Stomach (tissue), 8 donors: ENCODE measurements at regions not wholly inside any gene's neighbourhood (a gene's known extent, or its start where the extent isn't known, plus 50 kb on each side); places are given as distances from the start of the nearest gene placed in this dataset.

Experiments
- DNase-seq, 2 donors: peaks; one replicate each; pipeline versions ENCODE4 v3.0.0 to v3.0.0-alpha.2; 2013 to 2019
- H3K27ac ChIP-seq, 5 donors: fragments of 200-600 bp in 4 of 5; sonication (generic) in 4 of 5; one replicate each; pipeline ENCODE4 v1.5.1; 2013 to 2019; ENCODE audit warnings: mild to moderate bottlenecking in 1 of 5, moderate library complexity in 1 of 5
- H3K27me3 ChIP-seq, 3 donors: fragments of 200-600 bp; sonication (generic); one replicate each; pipeline ENCODE4 v1.5.1; 2017 to 2019; ENCODE audit warnings: mixed run types in 1 of 3
- H3K36me3 ChIP-seq, 4 donors: fragments of 200-600 bp; sonication (generic); 1 replicate in 3 of 4; 2 replicates in 1 of 4; pipeline ENCODE4 v1.5.1; 2016 to 2019
- H3K4me1 ChIP-seq, 4 donors: fragments of 200-600 bp; sonication (generic); one replicate each; pipeline ENCODE4 v1.5.1; 2016 to 2019
- H3K4me3 ChIP-seq, 4 donors: fragments of 200-600 bp; sonication (generic) in 3 of 4; one replicate each; pipeline ENCODE4 v1.5.1; 2016 to 2019; ENCODE audit warnings: mild to moderate bottlenecking in 1 of 4
- H3K9me3 ChIP-seq, 4 donors: fragments of 200-600 bp; sonication (generic); one replicate each; pipeline ENCODE4 v1.5.1; 2016 to 2019
- EP300 ChIP-seq: sonication (generic); formaldehyde crosslinking; IDR thresholded peaks from one replicate; pipeline ENCODE4 v1.6.1; 2017; ENCODE audit warnings: antibody characterized with exemption
- POLR2A ChIP-seq, 4 donors: fragments of 450-650 bp; IDR thresholded peaks; one replicate each; pipeline ENCODE4 v1.6.1; 2016; ENCODE audit warnings: antibody characterized with exemption in 4 of 4, control low read depth in 2 of 4, mild to moderate bottlenecking in 1 of 4, moderate library complexity in 1 of 4
- POLR2AphosphoS5 ChIP-seq, 3 donors: sonication (generic); formaldehyde crosslinking; IDR thresholded peaks; one replicate each; pipeline ENCODE4 v1.6.1; 2016; ENCODE audit warnings: antibody characterized with exemption in 3 of 3
- WGBS, 5 donors: extraction: QIAGEN DNeasy Blood & Tissue Kit in 3 of 5; methylation state at CpG; one replicate each; pipeline versions ENCODE4 v1.1.5 to v1.1.7; 2013 to 2018; 5-methylcytosine and 5-hydroxymethylcytosine counted together
- intact Hi-C: fragments of 100-400 bp; cut with DNase I; formaldehyde crosslinking; loops from one replicate; pipeline ENCODE4 v1.15.1; 2023; ENCODE audit warnings: low total_unique reads
- TF ChIP-seq, protein P1 (sequence below), 7 experiments: fragments of 450-650 bp in 4 of 7; fragments of 200-600 bp in 3 of 7; sonication (generic) in 3 of 7; IDR thresholded peaks; one replicate each; pipeline ENCODE4 v1.5.1; 2016 to 2019; ENCODE audit warnings: antibody characterized with exemption in 7 of 7, control low read depth in 2 of 7, mild to moderate bottlenecking in 1 of 7
- donor health status: healthy with polysubstance abuse.
- donor health status: Bipolar disorder and iron deficiency.
- donor health status: healthy.

DNA sequence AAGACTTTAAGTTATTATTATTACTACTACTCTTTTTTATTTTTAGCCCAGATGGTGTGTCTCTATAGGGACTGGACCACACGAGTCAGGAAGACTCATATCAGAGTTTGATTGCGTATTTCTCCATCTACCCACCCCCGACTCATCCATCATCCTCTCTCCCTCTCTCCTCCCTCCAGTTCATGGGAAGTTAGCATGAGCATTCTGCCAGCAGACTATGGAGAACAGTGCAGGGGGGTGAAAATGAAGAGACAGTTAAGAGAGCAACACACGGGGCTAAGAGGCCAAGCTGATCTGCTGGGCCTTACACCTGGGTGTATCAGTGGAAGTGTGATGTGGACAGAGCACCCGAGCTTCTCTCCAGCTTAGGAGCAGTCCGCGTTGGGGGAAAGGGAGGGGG is 95.0 kb downstream of the UQCRFS1 start:
- no peak overlapping the region for H3K27ac ChIP-seq
- intact Hi-C loops: no loop called here
- H3K9me3 ChIP-seq: peaks cover 0 to 6% (median 1%) of the 10 kb centered on the region in 4 donors
- H3K4me3 ChIP-seq: no peak overlapping the region
- 38 to 48% (median 43%) methylated on average over 7 of the region's 7 CpGs for WGBS, 5 donors
- H3K4me1 ChIP-seq: no peaks in the 10 kb centered on the region
- no peaks in the 10 kb centered on the region for H3K36me3 ChIP-seq
- no peak for TF ChIP-seq POLR2A (IDR thresholded peaks at IDR 0.05)
- TF ChIP-seq EP300: no peak
- TF ChIP-seq POLR2AphosphoS5 (IDR thresholded peaks at IDR 0.05): no peak
- TF ChIP-seq, protein P1, sequence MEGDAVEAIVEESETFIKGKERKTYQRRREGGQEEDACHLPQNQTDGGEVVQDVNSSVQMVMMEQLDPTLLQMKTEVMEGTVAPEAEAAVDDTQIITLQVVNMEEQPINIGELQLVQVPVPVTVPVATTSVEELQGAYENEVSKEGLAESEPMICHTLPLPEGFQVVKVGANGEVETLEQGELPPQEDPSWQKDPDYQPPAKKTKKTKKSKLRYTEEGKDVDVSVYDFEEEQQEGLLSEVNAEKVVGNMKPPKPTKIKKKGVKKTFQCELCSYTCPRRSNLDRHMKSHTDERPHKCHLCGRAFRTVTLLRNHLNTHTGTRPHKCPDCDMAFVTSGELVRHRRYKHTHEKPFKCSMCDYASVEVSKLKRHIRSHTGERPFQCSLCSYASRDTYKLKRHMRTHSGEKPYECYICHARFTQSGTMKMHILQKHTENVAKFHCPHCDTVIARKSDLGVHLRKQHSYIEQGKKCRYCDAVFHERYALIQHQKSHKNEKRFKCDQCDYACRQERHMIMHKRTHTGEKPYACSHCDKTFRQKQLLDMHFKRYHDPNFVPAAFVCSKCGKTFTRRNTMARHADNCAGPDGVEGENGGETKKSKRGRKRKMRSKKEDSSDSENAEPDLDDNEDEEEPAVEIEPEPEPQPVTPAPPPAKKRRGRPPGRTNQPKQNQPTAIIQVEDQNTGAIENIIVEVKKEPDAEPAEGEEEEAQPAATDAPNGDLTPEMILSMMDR (IDR thresholded peaks at IDR 0.05): no peak
- peaks cover 0 to 4% (median 0%) of the 10 kb centered on the region in 3 donors for H3K27me3 ChIP-seq
- DNase-seq: peak in 1 of 2 donors; percentile 29

DNA sequence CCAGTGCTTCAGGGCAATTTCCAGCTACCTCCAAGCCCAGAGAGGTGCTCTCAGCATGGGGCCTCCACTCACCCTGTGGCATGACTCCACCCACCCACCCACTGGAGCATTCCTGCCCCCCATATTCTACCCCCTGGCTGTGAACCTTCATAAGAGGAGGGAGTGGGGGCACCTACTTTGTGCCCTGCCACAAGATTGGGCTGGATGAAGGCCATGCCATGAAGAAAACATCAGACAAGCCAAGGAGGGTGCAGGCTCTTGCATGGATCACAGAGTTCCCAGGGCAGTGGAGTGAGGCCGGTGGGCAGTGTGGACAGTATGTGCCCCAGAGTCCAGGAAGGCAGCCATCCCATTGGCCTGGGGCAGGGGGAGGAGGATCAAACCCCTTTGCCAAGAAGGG is 97.8 kb downstream of the UQCRFS1 start:
- DNase-seq: no peak
- H3K9me3 ChIP-seq: peaks cover 0 to 6% (median 0%) of the 10 kb centered on the region in 4 donors
- 80 to 100% (median 93%) methylated on average over 1 of the region's 1 CpG for WGBS, 5 donors
- TF ChIP-seq, protein P1 (IDR thresholded peaks at IDR 0.05): no peak
- TF ChIP-seq POLR2AphosphoS5 (IDR thresholded peaks at IDR 0.05): no peak
- H3K27ac ChIP-seq: no peak overlapping the region
- H3K36me3 ChIP-seq: no peaks in the 10 kb centered on the region
- H3K27me3 ChIP-seq: peaks cover 0 to 4% (median 0%) of the 10 kb centered on the region in 3 donors
- no peaks in the 10 kb centered on the region for H3K4me1 ChIP-seq
- H3K4me3 ChIP-seq: no peak overlapping the region
- intact Hi-C loops: no loop called here

DNA sequence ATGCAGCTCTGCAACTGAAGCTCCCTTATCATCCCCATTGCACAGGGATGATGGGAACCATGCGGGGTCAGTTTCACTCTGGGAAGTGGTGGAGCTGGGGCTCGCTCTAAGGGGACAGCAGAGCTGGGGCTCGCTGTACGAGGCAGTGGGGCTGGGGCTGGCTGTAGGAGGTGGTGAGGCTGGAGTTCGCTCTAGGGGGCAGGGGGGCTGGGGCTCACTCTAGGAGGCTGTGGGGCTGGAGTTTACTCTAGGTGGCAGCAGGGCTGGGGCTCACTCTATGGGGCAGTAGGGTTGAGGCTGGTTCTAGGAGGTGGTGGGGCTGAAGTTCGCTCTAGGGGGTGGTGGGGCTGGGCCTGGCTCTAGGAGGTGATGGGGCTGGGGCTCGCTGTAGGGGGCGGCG is 99.1 kb downstream of the UQCRFS1 start:
- TF ChIP-seq EP300 (no peak), POLR2AphosphoS5 (IDR thresholded peaks at IDR 0.05) (no peak)
- DNase-seq: no peak
- intact Hi-C loops: no loop called here
- H3K27ac ChIP-seq: no peak overlapping the region
- H3K36me3 ChIP-seq: no peaks in the 10 kb centered on the region
- peaks cover 0 to 6% (median 0%) of the 10 kb centered on the region in 4 donors for H3K9me3 ChIP-seq
- H3K27me3 ChIP-seq: peaks cover 0 to 4% (median 0%) of the 10 kb centered on the region in 3 donors
- H3K4me3 ChIP-seq: no peak overlapping the region
- 85 to 94% (median 90%) methylated on average over 9 of the region's 9 CpGs for WGBS, 5 donors
- H3K4me1 ChIP-seq: no peaks in the 10 kb centered on the region

DNA sequence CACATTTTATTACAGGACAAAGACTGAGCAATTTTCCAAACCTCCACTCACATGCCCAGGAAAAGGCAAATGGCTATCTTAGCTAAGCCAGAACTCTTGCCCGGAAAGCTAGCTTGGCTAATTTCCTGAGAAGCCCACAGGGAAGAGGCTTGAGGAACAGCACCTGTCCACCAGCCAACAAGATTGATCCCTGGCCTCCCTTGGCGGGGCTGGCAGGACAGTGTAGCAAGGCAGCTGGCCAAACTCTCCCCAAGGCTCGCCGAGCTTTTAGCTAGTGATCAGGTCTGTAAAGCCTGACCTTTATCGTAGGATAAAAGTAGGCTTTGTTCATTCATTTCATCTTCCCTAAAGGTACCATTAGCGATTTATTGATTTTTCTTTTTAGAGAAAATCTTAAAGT is 101.4 kb downstream of the UQCRFS1 start:
- no peak for DNase-seq
- intact Hi-C loops: no loop called here
- H3K4me3 ChIP-seq: no peak overlapping the region
- peaks cover 0 to 6% (median 0%) of the 10 kb centered on the region in 4 donors for H3K9me3 ChIP-seq
- no peak for TF ChIP-seq EP300
- no peaks in the 10 kb centered on the region for H3K4me1 ChIP-seq
- WGBS, 5 donors: 63 to 71% (median 67%) methylated on average over 6 of the region's 6 CpGs
- H3K27me3 ChIP-seq: peaks cover 0 to 4% (median 0%) of the 10 kb centered on the region in 3 donors
- H3K36me3 ChIP-seq: no peaks in the 10 kb centered on the region
- no peak overlapping the region for H3K27ac ChIP-seq

DNA sequence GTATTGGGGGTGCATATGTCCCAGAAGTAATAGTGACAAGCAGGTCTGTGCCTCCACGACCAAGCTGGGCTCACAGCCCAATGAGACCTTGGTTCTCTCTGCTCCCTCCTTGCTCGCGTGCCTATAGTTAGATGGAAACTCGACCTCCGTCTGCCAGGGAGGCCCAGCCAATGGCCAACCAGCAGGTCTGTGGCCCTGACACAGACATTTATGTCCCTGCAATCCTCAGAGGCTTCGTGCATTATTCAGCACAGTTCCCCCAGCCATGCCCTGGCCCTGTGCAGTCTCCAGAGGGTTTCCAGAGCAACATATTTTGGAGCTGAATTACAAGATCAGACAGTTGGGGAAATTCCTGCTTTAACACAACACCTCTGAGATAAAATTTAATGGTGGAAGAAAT is 105.1 kb downstream of the UQCRFS1 start:
- H3K4me1 ChIP-seq: no peaks in the 10 kb centered on the region
- no peaks in the 10 kb centered on the region for H3K9me3 ChIP-seq
- no peak for DNase-seq
- TF ChIP-seq, protein P1 (IDR thresholded peaks at IDR 0.05): no peak
- TF ChIP-seq POLR2AphosphoS5 (IDR thresholded peaks at IDR 0.05) (no peak), POLR2A (IDR thresholded peaks at IDR 0.05) (no peak), EP300 (no peak)
- H3K4me3 ChIP-seq: no peak overlapping the region
- no peaks in the 10 kb centered on the region for H3K36me3 ChIP-seq
- WGBS, 5 donors: 57 to 71% (median 63%) methylated on average over 6 of the region's 6 CpGs
- intact Hi-C loops: no loop called here
- H3K27ac ChIP-seq: no peak overlapping the region
- H3K27me3 ChIP-seq: peaks cover 0 to 8% (median 0%) of the 10 kb centered on the region in 3 donors
